Jurkat, Clone E6-1 (cell line): ENCODE measurements at regions not wholly inside any gene's neighbourhood (a gene's known extent, or its start where the extent isn't known, plus 50 kb on each side); places are given as distances from the start of the nearest gene placed in this dataset.

ENCODE experiments used
- DNase-seq: peaks from one replicate; pipeline ENCODE4 v3.0.0-alpha.2; 2011; ENCODE audit warnings: low read depth, low spot score
- H3K4me3 ChIP-seq: 2 replicates; pipeline ENCODE4 v1.5.1; 2011; ENCODE audit warnings: mild to moderate bottlenecking, low read length, control low read depth, moderate library complexity

DNA sequence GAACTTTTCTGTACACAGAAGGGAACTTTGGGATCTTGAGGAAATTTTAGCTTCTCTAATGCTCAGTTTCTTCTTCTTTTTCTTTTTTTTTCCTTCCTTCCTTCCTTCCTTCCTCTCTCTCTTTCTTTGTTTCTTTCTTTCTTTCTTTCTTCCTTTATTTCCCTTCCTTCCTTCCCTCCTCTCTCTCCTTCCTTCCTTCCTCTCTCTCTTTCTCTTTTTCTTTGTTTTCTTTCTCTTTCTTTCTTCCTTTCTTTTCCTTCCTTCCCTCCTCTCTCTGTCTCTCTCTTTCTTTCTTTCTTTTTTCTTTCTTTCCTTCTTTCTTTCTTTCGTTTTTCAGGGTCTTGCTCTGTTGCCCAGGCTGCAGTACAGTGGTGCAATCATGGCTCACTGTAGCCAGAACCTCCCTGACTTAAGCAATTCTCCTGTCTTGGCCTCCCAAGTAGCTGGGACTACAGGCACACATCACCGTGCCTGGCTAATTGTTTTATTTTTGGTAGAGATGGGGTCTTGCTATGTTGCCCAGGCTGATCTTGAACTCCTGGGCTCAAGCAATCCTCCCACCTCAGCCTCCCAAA lies 58.6 kb upstream of the SDK1 start:
- no peak overlapping the region for H3K4me3 ChIP-seq
- no peak for DNase-seq

DNA sequence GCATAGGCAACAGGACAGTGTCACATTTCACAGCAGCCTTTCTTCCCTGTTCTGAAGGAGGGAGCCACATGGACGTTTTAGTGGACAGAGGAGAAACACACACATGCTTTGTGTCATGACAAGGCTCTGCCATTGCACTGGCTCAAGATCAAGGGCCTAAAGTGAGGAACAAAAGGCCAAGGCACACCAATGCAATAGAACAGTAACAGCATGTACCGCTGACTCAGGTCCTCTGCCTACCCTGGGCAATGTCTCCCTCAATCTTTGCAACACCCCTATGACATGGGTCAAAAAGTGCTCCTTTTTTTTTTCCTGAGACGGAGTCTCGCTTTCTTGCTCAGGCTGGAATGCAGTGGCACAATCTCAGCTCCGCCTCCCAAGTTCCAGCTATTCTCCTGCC lies 57.8 kb upstream of the SDK1 start:
- H3K4me3 ChIP-seq, result no peak overlapping the region
- no peak for DNase-seq

DNA sequence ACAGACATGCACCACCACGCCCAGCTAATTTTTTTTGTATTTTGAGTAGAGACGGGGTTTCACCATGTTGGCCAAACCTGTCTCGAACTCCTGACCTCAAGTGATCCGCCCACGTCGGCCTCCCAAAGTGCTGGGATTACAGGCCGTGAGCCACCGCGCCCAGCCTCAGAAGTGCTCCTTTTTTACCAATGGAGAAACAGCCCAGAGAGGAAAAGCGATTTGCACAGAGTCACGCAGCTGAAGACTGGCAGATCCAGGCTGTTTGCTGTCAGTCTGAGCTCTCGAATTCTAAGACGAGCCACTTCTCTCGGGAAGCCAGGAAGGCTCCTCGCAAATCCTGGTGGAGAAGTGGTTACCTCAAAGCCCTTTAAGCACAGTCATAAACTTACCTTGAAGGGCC lies 57.4 kb upstream of the SDK1 start:
- no peak for DNase-seq
- no peak overlapping the region for H3K4me3 ChIP-seq

DNA sequence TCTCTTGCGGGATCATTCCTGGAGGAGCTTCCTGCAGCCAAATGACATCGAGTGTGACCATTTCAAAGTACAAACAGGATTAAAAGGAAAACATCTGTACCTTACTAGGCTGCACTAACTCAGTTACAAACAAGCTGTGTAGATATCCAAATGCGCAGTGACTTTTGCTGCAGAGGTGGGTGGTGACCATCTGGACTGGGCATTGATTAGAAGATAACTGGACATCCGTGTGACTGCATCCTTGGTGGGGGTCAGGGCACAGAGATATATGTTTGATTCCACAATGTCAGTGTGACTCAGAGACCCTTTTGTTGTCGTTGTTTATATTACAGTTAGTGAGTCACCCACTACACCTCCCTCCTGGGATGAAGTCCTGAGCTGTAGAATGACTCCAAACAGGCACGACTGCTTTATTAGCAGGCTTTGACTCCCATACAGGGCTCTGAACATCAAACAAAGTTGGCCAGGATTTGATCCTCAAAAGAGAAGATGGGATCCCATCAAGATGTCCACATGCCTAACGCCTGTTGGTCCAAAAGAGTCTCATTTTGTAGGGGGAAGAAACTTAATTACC lies 56.7 kb upstream of the SDK1 start:
- H3K4me3 ChIP-seq, result no peak overlapping the region

DNA sequence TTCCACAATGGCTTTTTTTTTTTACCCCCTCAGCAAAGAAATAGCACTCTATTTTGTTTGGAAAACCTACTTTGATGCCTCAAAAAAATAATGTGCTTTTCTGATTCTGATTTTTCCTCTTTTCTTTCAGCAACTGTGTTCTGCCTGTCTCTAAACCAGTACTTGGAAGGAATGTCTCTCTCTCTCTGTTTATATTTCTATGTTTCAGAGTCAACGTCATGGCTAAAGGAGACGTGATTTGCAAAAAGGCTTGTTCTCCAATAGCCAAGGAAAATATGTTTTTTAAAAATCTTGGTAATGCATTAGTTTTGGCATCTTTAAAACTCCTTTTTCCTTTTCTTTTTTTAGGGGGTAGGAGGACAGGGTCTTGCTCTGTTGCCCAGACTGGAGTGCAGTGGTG lies 56.0 kb upstream of the SDK1 start:
- DNase-seq, result no peak

More for the DNA sequence above, 56.7 kb upstream of the SDK1 start:
- DNase-seq, result no peak

DNA sequence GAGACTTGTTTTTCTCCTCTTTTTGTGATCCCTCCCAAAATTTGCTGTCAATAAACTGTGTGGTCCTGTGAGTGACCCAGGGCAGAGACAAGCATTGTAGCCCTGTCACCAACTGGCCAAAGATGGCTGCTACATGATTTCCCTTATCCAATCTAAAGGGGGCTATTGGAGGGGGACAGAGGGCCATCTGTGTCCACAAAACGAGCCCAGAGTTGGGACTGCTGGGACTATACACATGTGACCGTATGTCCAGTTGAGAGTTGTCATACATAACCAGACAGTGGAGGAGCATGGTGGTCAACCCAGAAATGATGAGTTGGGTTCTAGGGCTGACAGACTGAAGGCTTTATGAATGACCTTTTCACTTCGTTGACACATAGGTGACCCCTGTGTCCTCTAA lies 55.3 kb upstream of the SDK1 start:
- no peak for DNase-seq

More for the DNA sequence above, 56.0 kb upstream of the SDK1 start:
- H3K4me3 ChIP-seq, result no peak overlapping the region

DNA sequence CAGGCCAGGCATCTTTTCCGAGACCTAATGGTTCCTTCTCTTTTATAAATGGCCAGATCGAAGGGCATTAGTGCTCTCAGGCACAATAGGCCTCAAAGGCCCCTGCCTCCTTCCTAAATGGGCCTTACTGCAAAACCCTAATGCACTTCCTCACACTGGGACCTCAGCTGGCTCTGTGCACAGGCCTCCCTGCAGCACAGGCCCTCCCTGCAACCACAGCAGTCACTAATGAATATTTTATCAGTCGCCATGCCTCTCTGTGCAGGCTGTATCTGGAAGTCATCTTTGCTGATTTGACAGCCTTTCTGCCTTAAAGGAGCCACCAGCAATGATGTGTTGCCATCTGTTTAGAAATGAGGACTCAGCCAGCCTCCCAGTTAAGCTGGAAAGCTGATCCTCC lies 54.9 kb upstream of the SDK1 start:
- no peak for DNase-seq
- no peak overlapping the region for H3K4me3 ChIP-seq

More for the DNA sequence above, 55.3 kb upstream of the SDK1 start:
- no peak overlapping the region for H3K4me3 ChIP-seq

DNA sequence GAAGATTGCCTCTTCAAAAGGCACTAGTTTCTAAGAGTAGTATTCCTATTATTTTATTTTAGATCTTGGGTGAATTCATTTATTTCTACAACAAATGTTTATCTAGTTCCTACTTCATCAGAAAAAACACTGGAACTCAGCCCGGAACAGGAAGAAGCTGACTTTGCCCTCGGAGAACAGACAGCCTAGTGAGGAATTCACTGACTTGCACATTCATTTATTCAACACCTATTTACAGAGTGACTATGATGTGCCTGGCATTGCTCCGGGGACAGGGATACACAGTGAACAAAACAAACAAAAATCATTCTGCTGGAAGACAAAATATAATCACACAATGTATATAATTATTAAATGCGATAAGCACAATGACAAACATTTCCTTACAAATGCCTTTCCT lies 54.4 kb upstream of the SDK1 start:
- DNase-seq, result no peak

DNA sequence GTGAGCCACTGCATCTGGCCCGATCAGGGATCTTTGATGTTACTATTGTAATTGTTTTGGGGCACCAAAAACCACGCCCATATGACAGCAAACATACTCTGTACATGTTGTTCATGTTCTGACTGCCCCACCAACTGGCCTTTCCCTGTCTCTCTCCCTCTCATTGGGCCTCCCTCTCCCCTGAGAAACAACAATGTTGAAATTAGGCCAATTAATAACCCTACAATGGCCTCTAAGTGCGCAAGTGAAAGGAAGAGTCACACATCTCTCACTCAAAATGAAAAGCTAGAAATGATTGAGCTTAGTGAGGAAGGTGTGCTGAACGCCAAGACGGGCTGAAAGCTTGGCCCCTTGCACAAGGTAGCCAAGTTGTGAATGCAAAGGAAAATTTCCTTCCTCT lies 50.3 kb upstream of the SDK1 start:
- no peak overlapping the region for H3K4me3 ChIP-seq
- DNase-seq, result no peak

More for the DNA sequence above, 54.4 kb upstream of the SDK1 start:
- no peak overlapping the region for H3K4me3 ChIP-seq
